ENCODE measurements at regions not wholly inside any gene's neighbourhood (a gene's known extent, or its start where the extent isn't known, plus 50 kb on each side); places are given as distances from the start of the nearest gene placed in this dataset.

DNA sequence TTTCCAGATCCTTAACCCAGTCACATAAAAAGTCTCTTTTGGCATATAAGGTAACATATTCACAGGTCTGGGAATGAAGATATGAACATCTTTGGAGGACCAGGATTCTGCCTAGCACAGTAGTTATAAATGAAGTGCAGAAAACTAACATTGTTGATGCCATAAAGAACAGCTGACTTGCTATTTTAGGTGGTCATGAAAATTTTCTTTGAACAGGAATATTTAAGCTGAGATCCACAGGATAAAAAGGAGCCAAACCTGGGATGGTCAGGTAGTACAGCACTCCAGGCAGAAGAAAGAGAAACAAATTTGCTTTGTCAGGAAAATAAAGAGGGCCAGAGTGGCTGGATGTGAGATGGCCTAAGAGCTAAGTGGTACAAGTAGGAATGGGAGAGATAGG is 80.0 kb downstream of the CENPW start:
- H3K27ac Mint-ChIP-seq, result no peak overlapping the region
- peaks cover 0 to 14% (median 8%) of the 10 kb centered on the region in 7 donors for H3K9me3 Mint-ChIP-seq
- no peaks in the 10 kb centered on the region for H3K4me1 Mint-ChIP-seq
- H3K36me3 Mint-ChIP-seq, result peaks cover 0 to 5% of the 10 kb centered on the region in 2 donors
- ATAC-seq (ENCODE audit: low read depth in 2 of 2) (no peak), DNase-seq (no peak)
- no peaks in the 10 kb centered on the region for H3K27me3 Mint-ChIP-seq
- no peak overlapping the region for H3K4me3 Mint-ChIP-seq

DNA sequence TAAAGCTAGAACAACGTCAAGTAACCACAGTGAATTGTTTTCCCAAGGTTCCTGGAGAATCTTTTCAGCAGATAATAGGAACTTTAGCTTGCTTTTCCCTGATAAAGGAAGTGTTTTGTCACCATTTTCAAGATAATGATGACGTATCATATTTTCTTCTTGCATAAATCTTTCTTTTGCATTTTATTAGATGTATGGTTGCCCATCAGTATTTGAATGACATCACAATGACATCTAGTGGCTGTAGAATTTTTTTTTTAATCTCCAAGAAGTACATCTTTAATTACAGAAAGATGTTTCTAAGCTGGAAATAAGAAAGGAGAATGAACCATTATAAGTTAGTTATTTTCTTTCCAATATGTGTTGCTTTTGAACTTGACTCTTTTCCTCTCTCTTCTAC is 83.0 kb downstream of the CENPW start:
- Mint-ChIP-seq H3K4me3 (no peak overlapping the region), H3K4me1 (no peaks in the 10 kb centered on the region), H3K27me3 (no peaks in the 10 kb centered on the region), H3K9me3 (peaks cover 0 to 2% (median 0%) of the 10 kb centered on the region in 7 donors), H3K27ac (no peak overlapping the region), H3K36me3 (no peaks in the 10 kb centered on the region)
- ATAC-seq (ENCODE audit: low read depth in 2 of 2) (no peak), DNase-seq (no peak)

DNA sequence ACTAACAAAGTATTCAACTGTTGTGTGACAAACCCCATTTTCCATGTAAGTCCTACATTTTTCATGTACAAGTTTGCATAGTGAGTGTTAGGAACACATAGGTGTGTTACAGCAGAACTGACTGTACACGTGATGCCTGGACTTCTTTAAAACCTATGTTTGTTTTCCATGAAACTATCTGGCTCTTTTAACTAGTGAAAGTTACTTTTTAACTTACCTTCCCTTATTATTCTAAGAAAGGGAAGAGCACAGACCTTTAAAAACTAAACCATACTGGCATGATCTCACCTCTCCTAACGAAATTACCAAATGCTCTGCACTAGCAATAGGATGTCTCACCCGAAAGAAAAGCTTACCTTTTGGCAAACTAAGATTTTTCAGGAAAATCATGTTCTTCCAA is 87.8 kb downstream of the CENPW start:
- no peaks in the 10 kb centered on the region for H3K4me1 Mint-ChIP-seq
- H3K36me3 Mint-ChIP-seq, result no peaks in the 10 kb centered on the region
- H3K4me3 Mint-ChIP-seq, result no peak overlapping the region
- ATAC-seq (ENCODE audit: low read depth in 2 of 2) (no peak), DNase-seq (no peak)
- H3K27me3 Mint-ChIP-seq, result peaks cover 0 to 3% (median 0%) of the 10 kb centered on the region in 3 donors
- no peaks in the 10 kb centered on the region for H3K9me3 Mint-ChIP-seq
- H3K27ac Mint-ChIP-seq, result no peak overlapping the region

GRCh38 chr6:126429866-126430265 is 90.0 kb downstream of the CENPW start:
- no peak overlapping the region for H3K27ac Mint-ChIP-seq

GRCh38 chr6:126432564-126432963 is 92.6 kb downstream of the CENPW start:
- H3K4me1 Mint-ChIP-seq, result no peaks in the 10 kb centered on the region

More at GRCh38 chr6:126429866-126430265, 90.0 kb downstream of the CENPW start:
- Mint-ChIP-seq H3K4me1 (no peaks in the 10 kb centered on the region), H3K36me3 (no peaks in the 10 kb centered on the region), H3K9me3 (no peaks in the 10 kb centered on the region), H3K27me3 (peaks cover 0 to 5% (median 0%) of the 10 kb centered on the region in 3 donors), H3K4me3 (no peak overlapping the region)
- ATAC-seq (ENCODE audit: low read depth in 2 of 2), result no peak
- DNase-seq, result no peak

GRCh38 chr6:126433927-126434326 is 94.0 kb downstream of the CENPW start:
- no peak overlapping the region for H3K27ac Mint-ChIP-seq
- DNase-seq, result no peak
- no peak for ATAC-seq (ENCODE audit: low read depth in 2 of 2)
- no peaks in the 10 kb centered on the region for H3K36me3 Mint-ChIP-seq
- H3K27me3 Mint-ChIP-seq, result peaks cover 0 to 5% (median 0%) of the 10 kb centered on the region in 3 donors
- no peaks in the 10 kb centered on the region for H3K9me3 Mint-ChIP-seq
- no peak overlapping the region for H3K4me3 Mint-ChIP-seq
- H3K4me1 Mint-ChIP-seq, result no peaks in the 10 kb centered on the region

More at GRCh38 chr6:126432564-126432963, 92.6 kb downstream of the CENPW start:
- DNase-seq (no peak), ATAC-seq (ENCODE audit: low read depth in 2 of 2) (no peak)
- no peaks in the 10 kb centered on the region for H3K9me3 Mint-ChIP-seq
- peaks cover 0 to 5% (median 0%) of the 10 kb centered on the region in 3 donors for H3K27me3 Mint-ChIP-seq
- H3K27ac Mint-ChIP-seq, result no peak overlapping the region
- H3K36me3 Mint-ChIP-seq, result no peaks in the 10 kb centered on the region
- H3K4me3 Mint-ChIP-seq, result no peak overlapping the region

DNA sequence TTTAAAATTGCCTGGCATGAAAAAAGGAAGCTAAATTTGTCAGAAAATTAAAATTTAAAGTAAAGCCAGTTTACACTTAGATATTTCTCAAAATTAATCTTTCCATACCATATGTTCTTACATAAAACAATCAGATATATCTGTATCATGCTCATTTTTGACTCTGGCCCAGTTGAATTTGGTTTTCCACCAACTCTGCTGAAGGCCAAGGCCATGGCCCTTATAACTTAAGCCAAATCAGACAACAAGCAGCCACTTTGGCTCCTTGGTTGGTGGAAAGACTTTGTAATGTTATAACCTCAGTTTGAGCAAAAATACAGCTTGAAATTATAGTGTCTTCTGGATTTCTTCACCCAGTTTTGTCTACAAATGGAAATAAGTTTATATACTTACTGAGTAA is 97.3 kb downstream of the CENPW start:
- no peak for DNase-seq
- no peak overlapping the region for H3K27ac Mint-ChIP-seq
- no peaks in the 10 kb centered on the region for H3K36me3 Mint-ChIP-seq
- no peak for ATAC-seq (ENCODE audit: low read depth in 2 of 2)
- H3K9me3 Mint-ChIP-seq, result peaks cover 0 to 11% (median 2%) of the 10 kb centered on the region in 7 donors
- H3K27me3 Mint-ChIP-seq, result peaks cover 0 to 5% (median 0%) of the 10 kb centered on the region in 3 donors
- no peaks in the 10 kb centered on the region for H3K4me1 Mint-ChIP-seq
- no peak overlapping the region for H3K4me3 Mint-ChIP-seq

DNA sequence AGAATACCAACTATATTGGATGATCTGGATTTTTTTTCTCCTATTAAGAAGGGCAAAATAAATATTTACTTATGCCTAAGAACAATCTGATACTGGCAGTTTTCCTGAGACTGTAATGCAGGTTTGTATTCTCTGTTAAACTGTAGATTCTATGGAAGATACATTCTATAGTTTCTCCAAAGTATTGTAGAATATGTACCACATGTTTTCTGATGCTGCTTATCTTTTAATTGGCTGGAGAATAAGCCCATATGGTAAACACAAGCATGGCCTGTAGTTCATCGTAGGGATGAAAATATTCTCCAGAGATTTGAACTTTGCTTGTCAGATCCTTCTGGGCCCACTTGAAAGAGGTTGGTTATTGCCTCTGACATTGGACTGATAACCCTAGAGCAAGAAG is 99.1 kb downstream of the CENPW start:
- H3K4me3 Mint-ChIP-seq, result no peak overlapping the region
- no peak for DNase-seq
- no peaks in the 10 kb centered on the region for H3K27me3 Mint-ChIP-seq
- peaks cover 0 to 15% (median 3%) of the 10 kb centered on the region in 7 donors for H3K9me3 Mint-ChIP-seq
- ATAC-seq (ENCODE audit: low read depth in 2 of 2), result no peak
- no peak overlapping the region for H3K27ac Mint-ChIP-seq
- H3K36me3 Mint-ChIP-seq, result no peaks in the 10 kb centered on the region
- H3K4me1 Mint-ChIP-seq, result no peaks in the 10 kb centered on the region

DNA sequence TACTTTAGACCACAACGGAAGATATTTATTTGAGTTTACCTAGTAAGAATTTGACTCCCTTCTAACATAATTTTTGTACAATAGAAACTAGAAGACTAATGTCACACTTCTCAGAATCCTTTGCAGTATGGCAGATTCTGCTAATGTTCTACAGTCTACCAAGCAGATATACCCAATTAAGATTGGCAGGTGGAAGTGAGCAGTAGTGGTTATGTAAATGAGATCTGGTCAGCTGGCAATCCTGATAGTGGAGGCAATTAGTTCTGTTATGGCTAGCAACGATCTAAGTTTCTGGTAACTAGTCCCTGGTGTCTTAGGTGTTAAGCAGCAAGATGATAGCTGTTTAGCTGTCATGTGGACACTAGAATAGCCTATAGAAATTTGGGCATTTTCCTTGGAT is 101.0 kb downstream of the CENPW start:
- Mint-ChIP-seq H3K9me3 (peaks cover 0 to 15% (median 3%) of the 10 kb centered on the region in 7 donors), H3K4me3 (no peak overlapping the region), H3K36me3 (no peaks in the 10 kb centered on the region), H3K27me3 (peaks cover 0 to 6% (median 0%) of the 10 kb centered on the region in 3 donors), H3K27ac (no peak overlapping the region), H3K4me1 (no peaks in the 10 kb centered on the region)
- DNase-seq (no peak), ATAC-seq (ENCODE audit: low read depth in 2 of 2) (no peak)

DNA sequence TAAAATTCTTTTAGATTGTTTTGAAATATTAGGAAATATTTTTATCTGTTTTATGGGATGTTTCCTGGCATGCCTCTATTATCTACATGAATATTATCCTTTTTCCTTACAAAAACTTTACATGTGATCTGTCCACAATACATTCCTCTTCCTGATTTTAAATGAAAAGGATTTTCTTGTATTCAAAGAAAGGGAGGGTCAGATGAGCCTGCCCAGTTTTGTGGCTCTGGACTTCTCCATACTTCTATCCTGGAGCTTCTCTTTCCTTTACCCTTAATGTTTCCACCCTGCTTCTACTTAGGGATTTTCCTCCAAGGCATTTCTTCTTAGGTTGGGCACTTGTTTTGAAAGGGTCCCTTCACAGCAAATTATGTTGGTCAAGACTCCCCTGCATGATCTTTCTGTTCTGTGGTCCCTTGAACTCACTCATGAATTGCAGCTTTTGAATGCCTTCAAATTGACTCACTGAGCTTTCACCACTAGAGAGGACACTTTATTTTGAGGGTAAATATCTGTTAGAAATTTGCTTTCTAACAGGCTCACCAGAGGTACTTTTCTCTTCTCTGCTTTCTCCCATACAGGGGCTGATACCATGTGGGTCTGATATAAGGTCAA is 104.9 kb downstream of the CENPW start:
- H3K27me3 Mint-ChIP-seq, result peaks cover 0 to 6% (median 0%) of the 10 kb centered on the region in 3 donors
- no peak for ATAC-seq (ENCODE audit: low read depth in 2 of 2)
- DNase-seq, result no peak

DNA sequence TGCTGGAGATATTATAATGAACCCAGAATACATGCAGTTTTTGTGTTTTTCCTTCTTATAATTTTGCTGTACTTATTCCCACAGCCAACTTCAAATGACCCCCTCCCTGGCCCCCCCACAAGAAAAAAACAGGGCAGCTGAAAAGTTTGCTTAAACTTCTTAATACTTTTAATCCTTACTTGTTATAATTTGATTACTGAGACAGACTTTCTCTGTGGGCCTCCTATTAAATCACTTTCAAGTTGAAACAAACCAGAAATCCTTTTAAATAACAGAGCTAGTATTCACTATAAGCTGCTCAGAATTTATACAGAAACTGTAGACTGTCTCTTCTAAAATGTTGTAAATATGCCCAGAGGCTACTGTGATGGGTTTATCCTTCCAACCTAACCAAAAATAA is 106.3 kb downstream of the CENPW start:
- Mint-ChIP-seq H3K27ac (no peak overlapping the region), H3K36me3 (no peaks in the 10 kb centered on the region), H3K9me3 (peaks cover 0 to 14% (median 0%) of the 10 kb centered on the region in 7 donors), H3K27me3 (peaks cover 0 to 6% (median 0%) of the 10 kb centered on the region in 3 donors), H3K4me1 (no peaks in the 10 kb centered on the region), H3K4me3 (no peak overlapping the region)
- DNase-seq (no peak), ATAC-seq (ENCODE audit: low read depth in 2 of 2) (no peak)

More for the DNA sequence above, 104.9 kb downstream of the CENPW start:
- Mint-ChIP-seq H3K9me3 (peaks cover 0 to 15% (median 3%) of the 10 kb centered on the region in 7 donors), H3K27ac (no peak overlapping the region), H3K4me1 (no peaks in the 10 kb centered on the region), H3K4me3 (no peak overlapping the region), H3K36me3 (no peaks in the 10 kb centered on the region)

DNA sequence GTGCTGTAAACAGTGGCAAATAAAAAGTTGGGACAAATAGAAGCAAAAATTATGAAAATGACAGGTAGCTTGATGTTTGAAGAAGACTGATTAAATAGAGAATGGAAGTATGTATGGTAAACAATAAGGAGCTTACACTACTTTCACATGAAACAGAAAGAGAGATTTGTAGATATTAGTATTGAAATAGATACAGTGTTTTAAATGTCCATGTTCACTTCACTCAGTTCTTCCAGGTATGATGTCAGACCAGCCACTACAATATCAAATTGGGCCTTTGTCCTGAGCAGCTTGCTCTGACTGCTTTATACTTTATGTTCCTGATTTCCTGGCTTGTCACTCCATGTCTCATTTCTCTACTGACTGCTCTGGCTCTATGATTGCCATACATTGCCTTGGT is 107.5 kb downstream of the CENPW start:
- H3K9me3 Mint-ChIP-seq, result peaks cover 0 to 3% (median 0%) of the 10 kb centered on the region in 7 donors
- no peaks in the 10 kb centered on the region for H3K36me3 Mint-ChIP-seq
- no peaks in the 10 kb centered on the region for H3K4me1 Mint-ChIP-seq
- DNase-seq (no peak), ATAC-seq (ENCODE audit: low read depth in 2 of 2) (no peak)
- no peak overlapping the region for H3K27ac Mint-ChIP-seq
- no peak overlapping the region for H3K4me3 Mint-ChIP-seq
- peaks cover 0 to 6% (median 0%) of the 10 kb centered on the region in 3 donors for H3K27me3 Mint-ChIP-seq

DNA sequence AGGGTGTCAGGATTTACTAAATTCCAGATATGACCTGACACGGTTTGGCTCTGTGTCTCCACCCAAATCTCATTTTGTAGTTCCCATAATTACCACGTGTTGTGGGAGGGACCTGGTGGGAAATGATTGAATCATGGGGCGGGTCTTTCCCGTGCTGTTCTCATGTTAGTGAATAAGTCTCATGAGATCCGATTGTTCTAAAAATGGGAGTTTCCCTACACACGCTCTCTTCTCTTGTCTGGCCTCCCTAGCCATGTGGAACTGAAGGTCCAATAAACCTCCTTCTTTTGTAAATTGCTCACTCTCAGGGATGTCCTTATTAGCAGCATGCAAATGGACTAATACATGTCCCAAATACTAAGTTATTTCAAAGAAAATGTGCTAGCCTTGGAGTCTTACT is 121.1 kb downstream of the CENPW start:
- no peaks in the 10 kb centered on the region for H3K36me3 Mint-ChIP-seq
- ATAC-seq (ENCODE audit: low read depth in 2 of 2), result no peak
- no peaks in the 10 kb centered on the region for H3K27me3 Mint-ChIP-seq

GRCh38 chr6:126464245-126464644 is 124.3 kb downstream of the CENPW start:
- Mint-ChIP-seq H3K27ac (no peak overlapping the region), H3K9me3 (peaks cover 0 to 4% (median 2%) of the 10 kb centered on the region in 7 donors), H3K4me1 (no peaks in the 10 kb centered on the region), H3K27me3 (no peaks in the 10 kb centered on the region), H3K4me3 (no peak overlapping the region), H3K36me3 (peaks cover 0 to under 1% of the 10 kb centered on the region in 2 donors)
- no peak for DNase-seq
- ATAC-seq (ENCODE audit: low read depth in 2 of 2), result no peak

More for the DNA sequence above, 121.1 kb downstream of the CENPW start:
- Mint-ChIP-seq H3K4me1 (no peaks in the 10 kb centered on the region), H3K4me3 (no peak overlapping the region), H3K9me3 (peaks cover 3 to 7% (median 5%) of the 10 kb centered on the region in 7 donors), H3K27ac (no peak overlapping the region)
- no peak for DNase-seq
